HG03439 (cell line): ENCODE measurements at regions not wholly inside any gene's neighbourhood (a gene's known extent, or its start where the extent isn't known, plus 50 kb on each side); places are given as distances from the start of the nearest gene placed in this dataset.
A peak's percentile ranks its signal among the peaks of the same experiment; 100 is the strongest.
"Not testable (repeated sequence)": the region's sequence is repeated elsewhere in the genome, so short reads cannot be mapped to it uniquely, and the experiment has no call there.

Source experiments
- ATAC-seq: cut with Tn5 transposase; IDR thresholded peaks from one replicate; pipeline ENCODE4 v1.9.1; 2021; ENCODE audit warnings: mild to moderate bottlenecking, moderate library complexity; ENCODE audit not compliant: unreplicated experiment

DNA sequence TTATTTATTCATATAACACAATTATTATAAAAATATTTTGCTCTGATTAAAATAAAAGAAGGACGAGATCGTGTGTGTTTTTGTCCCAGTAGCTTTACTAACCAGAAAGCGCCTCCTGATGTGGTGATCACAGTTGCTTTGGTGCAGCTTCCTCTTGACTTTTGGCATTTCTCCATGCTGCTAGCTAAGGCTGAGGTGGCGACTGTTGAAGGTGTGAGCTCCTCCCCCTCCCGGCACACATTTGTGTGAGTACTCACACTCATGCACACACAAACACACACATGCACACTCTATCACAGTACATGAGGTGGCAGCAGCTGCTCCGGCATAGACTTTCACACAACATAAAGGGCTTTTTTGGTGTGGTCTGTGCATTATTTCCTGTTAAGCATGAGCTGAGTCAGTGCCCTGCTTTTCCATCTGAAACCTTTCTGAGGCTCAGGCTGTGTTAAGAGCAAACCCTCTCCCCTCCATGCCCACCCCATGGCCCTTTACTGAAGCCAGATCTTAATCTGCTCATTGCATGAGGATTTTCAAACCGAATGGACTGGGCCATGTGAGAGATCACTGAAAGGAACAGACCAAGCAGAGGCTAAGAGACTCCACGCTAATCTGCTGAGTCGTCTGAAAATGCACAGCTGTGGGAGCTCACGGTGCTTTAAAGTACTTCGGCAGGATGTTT lies 53.3 kb downstream of the FOXD4L1 start:
- peak; percentile 71 for ATAC-seq

- not testable (repeated sequence) for ATAC-seq
These were observed 61.4 kb downstream of the FOXD4L1 start for GRCh38 chr2:113559820-113560219.

GRCh38 chr2:113562662-113563061 lies 64.2 kb downstream of the FOXD4L1 start:
- not testable (repeated sequence) for ATAC-seq

- ATAC-seq: not testable (repeated sequence)
These were observed 60.2 kb upstream of the RABL2A start for GRCh38 chr2:113566674-113567480.

DNA sequence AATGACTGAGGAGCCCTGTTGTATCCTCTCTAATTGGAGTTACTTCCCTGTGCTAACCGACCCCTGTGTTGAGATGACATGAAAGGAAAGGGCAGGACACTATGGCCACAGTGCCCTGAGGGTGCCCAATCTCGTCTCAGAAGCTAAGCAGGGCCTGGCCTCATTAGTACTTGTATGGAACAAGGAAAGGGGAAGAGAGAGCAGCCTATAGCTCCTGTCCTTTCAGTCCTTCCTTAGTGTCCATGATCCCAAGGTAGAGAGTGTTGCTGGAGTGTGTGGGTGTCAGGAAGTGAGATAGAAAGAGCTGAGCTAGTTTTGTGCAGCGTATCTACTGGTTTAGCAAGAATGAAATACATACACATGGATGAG lies 59.6 kb upstream of the RABL2A start:
- ATAC-seq: not testable (repeated sequence)

DNA sequence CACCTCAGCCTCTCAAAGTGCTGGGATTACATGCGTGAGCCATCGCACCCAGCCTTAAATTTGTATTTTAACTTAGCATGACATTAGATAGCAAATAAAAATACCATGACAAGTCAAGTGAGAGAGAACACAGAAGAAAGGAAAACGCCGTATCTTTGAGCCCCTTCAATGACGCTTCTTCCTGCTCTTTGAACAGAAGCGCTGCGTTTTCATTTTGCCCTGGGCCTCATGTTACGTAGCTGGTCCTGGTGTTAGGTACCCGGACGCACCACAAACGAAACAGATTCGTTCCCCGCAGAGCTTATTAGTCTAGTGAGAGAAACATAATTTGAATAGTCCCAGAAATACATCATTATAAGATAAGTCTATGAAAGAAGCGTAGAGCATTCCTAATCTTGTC lies 58.8 kb upstream of the RABL2A start:
- ATAC-seq: not testable (repeated sequence)

- ATAC-seq: not testable (repeated sequence)
These were observed 57.0 kb upstream of the RABL2A start for GRCh38 chr2:113570082-113570481.

DNA sequence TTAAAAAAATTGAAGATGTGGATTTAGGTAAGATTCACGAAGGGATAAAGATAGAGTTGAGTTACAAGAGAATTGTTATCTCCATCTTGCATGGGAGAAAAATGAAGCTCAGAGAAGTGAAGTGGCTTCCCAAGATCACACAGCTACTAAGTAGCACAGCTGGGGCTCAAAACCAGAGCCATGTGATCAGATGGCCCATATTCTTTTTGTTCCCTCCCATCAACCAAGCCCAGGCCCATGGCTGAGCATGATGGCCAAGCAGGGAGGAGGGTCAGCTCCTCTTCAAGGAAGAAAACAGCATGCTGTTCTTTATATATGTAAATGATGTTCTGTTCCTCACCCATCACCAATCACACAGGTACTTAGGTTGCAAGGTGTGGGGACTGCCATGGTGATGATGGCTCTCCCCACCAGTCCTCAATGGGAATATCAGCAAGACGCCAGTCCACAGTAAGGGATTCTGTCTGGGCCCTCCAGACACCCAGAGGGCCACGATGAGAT lies 56.5 kb upstream of the RABL2A start:
- ATAC-seq: not testable (repeated sequence)

- ATAC-seq: not testable (repeated sequence)
These were observed 55.5 kb upstream of the RABL2A start for GRCh38 chr2:113571482-113572068.

GRCh38 chr2:113575721-113576120 lies 51.3 kb upstream of the RABL2A start:
- not testable (repeated sequence) for ATAC-seq

DNA sequence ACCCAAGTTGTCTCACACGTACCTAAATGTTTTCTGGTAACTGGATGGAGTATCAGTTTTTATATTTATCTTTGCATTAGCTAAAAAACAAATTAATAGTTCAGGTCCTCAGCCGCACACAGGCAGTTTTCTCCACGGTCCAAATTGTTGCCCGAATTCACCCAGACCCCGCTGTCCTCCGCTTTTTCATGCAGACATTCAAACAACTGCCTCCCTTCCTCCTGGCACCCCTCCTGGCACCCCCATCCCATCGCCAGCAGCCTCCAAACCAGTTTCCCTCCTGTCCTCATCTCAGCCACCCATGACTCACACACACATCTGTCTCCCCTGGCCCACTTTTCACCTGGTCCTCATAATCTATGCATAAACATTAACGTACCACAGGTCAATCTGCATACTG lies 50.7 kb upstream of the RABL2A start:
- ATAC-seq: not testable (repeated sequence)
